ENCODE measurements at regions not wholly inside any gene's neighbourhood (a gene's known extent, or its start where the extent isn't known, plus 50 kb on each side); places are given as distances from the start of the nearest gene placed in this dataset.

- Histone ChIP-seq H3K36me3 (ENCODE audit: control insufficient read depth in 2 of 2, insufficient read depth in 2 of 2, low read length in 1 of 2) (no peaks in the 10 kb centered on the region), H4K20me1 (ENCODE audit: control insufficient read depth, insufficient read depth) (no peaks in the 10 kb centered on the region), H2AFZ (ENCODE audit: control insufficient read depth, low read depth, low read length) (no peak overlapping the region), H3K9me3 (replicated peaks; ENCODE audit: control insufficient read depth, insufficient read depth, low read length) (no peaks in the 10 kb centered on the region), H3K9ac (ENCODE audit: control insufficient read depth, insufficient read depth, low read length) (no peak overlapping the region), H3K4me1 (ENCODE audit: control insufficient read depth, insufficient read depth, low read length) (no peaks in the 10 kb centered on the region), H3K4me2 (ENCODE audit: control insufficient read depth, insufficient read depth) (no peak overlapping the region), H3K27me3 (replicated peaks in 1 of 2; ENCODE audit: control insufficient read depth in 2 of 2, insufficient read depth in 2 of 2, low read length in 1 of 2) (no peaks in the 10 kb centered on the region), H3K79me2 (ENCODE audit: control insufficient read depth, insufficient read depth, low read length) (no peaks in the 10 kb centered on the region), H3K27ac (ENCODE audit: control insufficient read depth, insufficient read depth) (no peak overlapping the region), H3K4me3 (no peak overlapping the region)
- FAIRE-seq: no peak
- ChIA-PET POLR2A (interaction anchor here (0.6 kb wide), 1 partner anchor 701 kb away, joined by 5 read pairs; no protein-coding TSS in a partner anchor), CTCF (no interaction called here), RAD21 (ENCODE audit: unreplicated experiment) (no interaction called here), SMC1A (ENCODE audit: uncharacterized antibody, unreplicated experiment) (no interaction called here)
- no peak for DNase-seq (ENCODE audit: low read depth, low spot score)
- WGBS (ENCODE audit: insufficient coverage, insufficient replicate concordance, low lambda C conversion rate, missing lambda C conversion rate): 0% methylated on average over 4 of the region's 4 CpGs
- TF ChIP-seq, protein P1, sequence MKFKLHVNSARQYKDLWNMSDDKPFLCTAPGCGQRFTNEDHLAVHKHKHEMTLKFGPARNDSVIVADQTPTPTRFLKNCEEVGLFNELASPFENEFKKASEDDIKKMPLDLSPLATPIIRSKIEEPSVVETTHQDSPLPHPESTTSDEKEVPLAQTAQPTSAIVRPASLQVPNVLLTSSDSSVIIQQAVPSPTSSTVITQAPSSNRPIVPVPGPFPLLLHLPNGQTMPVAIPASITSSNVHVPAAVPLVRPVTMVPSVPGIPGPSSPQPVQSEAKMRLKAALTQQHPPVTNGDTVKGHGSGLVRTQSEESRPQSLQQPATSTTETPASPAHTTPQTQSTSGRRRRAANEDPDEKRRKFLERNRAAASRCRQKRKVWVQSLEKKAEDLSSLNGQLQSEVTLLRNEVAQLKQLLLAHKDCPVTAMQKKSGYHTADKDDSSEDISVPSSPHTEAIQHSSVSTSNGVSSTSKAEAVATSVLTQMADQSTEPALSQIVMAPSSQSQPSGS (IDR thresholded peaks at IDR 0.05; ENCODE audit: low read length): no peak
- no peak for TF ChIP-seq MXI1 (IDR thresholded peaks at IDR 0.05; ENCODE audit: low read depth, low read length)
- in situ Hi-C loops (cut with MboI): no loop called here
- no peak for ATAC-seq
- intact Hi-C loops (cut with micrococcal nuclease; ENCODE audit: unreplicated experiment): no loop called here
- no TSS peak for BruUV-seq (replicated peaks)
These were observed 89.7 kb downstream of the CPZ start for GRCh38 chr4:8682296-8682695.

- SMC1A ChIA-PET (ENCODE audit: uncharacterized antibody, unreplicated experiment): no interaction called here
- WGBS (ENCODE audit: insufficient coverage, insufficient replicate concordance, low lambda C conversion rate, missing lambda C conversion rate): 10% methylated on average over 11 of the region's 11 CpGs
- in situ Hi-C loops (cut with MboI) (no loop called here), intact Hi-C loops (cut with micrococcal nuclease; ENCODE audit: unreplicated experiment) (no loop called here)
- H2AFZ ChIP-seq (ENCODE audit: control insufficient read depth, low read depth, low read length): no peak overlapping the region
- no peaks in the 10 kb centered on the region for H3K79me2 ChIP-seq (ENCODE audit: control insufficient read depth, insufficient read depth, low read length)
- no peaks in the 10 kb centered on the region for H3K4me1 ChIP-seq (ENCODE audit: control insufficient read depth, insufficient read depth, low read length)
- H3K27ac ChIP-seq (ENCODE audit: control insufficient read depth, insufficient read depth): no peak overlapping the region
- POLR2A ChIA-PET: no interaction called here
- no peak overlapping the region for H3K9ac ChIP-seq (ENCODE audit: control insufficient read depth, insufficient read depth, low read length)
- H3K36me3 ChIP-seq (ENCODE audit: control insufficient read depth in 2 of 2, insufficient read depth in 2 of 2, low read length in 1 of 2): no peaks in the 10 kb centered on the region
- H4K20me1 ChIP-seq (ENCODE audit: control insufficient read depth, insufficient read depth): no peaks in the 10 kb centered on the region
- H3K4me2 ChIP-seq (ENCODE audit: control insufficient read depth, insufficient read depth): no peak overlapping the region
- CTCF ChIA-PET: no interaction called here
- H3K27me3 ChIP-seq (replicated peaks in 1 of 2; ENCODE audit: control insufficient read depth in 2 of 2, insufficient read depth in 2 of 2, low read length in 1 of 2): no peaks in the 10 kb centered on the region
- DNase-seq (ENCODE audit: low read depth, low spot score) (no peak), FAIRE-seq (no peak), ATAC-seq (no peak)
- H3K4me3 ChIP-seq: no peak overlapping the region
- BruUV-seq (replicated peaks): no TSS peak
- RAD21 ChIA-PET (ENCODE audit: unreplicated experiment): no interaction called here
- no peaks in the 10 kb centered on the region for H3K9me3 ChIP-seq (replicated peaks; ENCODE audit: control insufficient read depth, insufficient read depth, low read length)
- TF ChIP-seq SREBF2 (IDR thresholded peaks at IDR 0.05; ENCODE audit: low read length): no peak
- no peak for TF ChIP-seq NR2C2 (IDR thresholded peaks at IDR 0.05; ENCODE audit: borderline replicate concordance, control insufficient read depth, insufficient read length, low read depth)
- no peak for TF ChIP-seq SIN3A (IDR thresholded peaks at IDR 0.05; ENCODE audit: low read depth, low read length)
- TF ChIP-seq CTCF (IDR thresholded peaks at IDR 0.05 in 2 of 3, conservative IDR thresholded peaks at IDR 0.05 in 1 of 3; ENCODE audit: control insufficient read depth in 2 of 3, extremely low read depth in 1 of 3, insufficient read depth in 1 of 3, low read depth in 3 of 3, low read length in 3 of 3): no peak
- TF ChIP-seq IRF3 (IDR thresholded peaks at IDR 0.05): no peak
- no peak for TF ChIP-seq BCL3 (IDR thresholded peaks at IDR 0.05; ENCODE audit: borderline replicate concordance, insufficient read depth, low read depth, low read length, poor library complexity, severe bottlenecking)
These were observed 88.8 kb downstream of the CPZ start for GRCh38 chr4:8681391-8681790.
